ENCODE measurements at regions not wholly inside any gene's neighbourhood (a gene's known extent, or its start where the extent isn't known, plus 50 kb on each side); places are given as distances from the start of the nearest gene placed in this dataset.

- no peak overlapping the region for H3K27ac ChIP-seq (ENCODE audit: low read length)
- H3K4me1 ChIP-seq (ENCODE audit: control insufficient read depth in 1 of 2, extremely low read depth in 1 of 2, insufficient read depth in 2 of 2, low read length in 2 of 2), result no peaks in the 10 kb centered on the region
- H3K27me3 ChIP-seq (replicated peaks in 1 of 2; ENCODE audit: control insufficient read depth in 2 of 2, extremely low read depth in 1 of 2, insufficient read depth in 2 of 2, low read length in 1 of 2), result no peaks in the 10 kb centered on the region
- H3K4me3 Mint-ChIP-seq, result no peak overlapping the region
- H3K4me1 Mint-ChIP-seq, result no peaks in the 10 kb centered on the region
- no peaks in the 10 kb centered on the region for H3K27me3 Mint-ChIP-seq
- no peak overlapping the region for H3K27ac Mint-ChIP-seq
- no CpG with 5 or more reads among the region's 2 CpGs for WGBS (ENCODE audit: insufficient coverage)
- ChIA-PET POLR2A (no interaction called here), CTCF (no interaction called here)
- H3K36me3 ChIP-seq (ENCODE audit: control insufficient read depth in 2 of 2, extremely low read depth in 1 of 2, insufficient read depth in 1 of 2, low read length in 1 of 2), result no peaks in the 10 kb centered on the region
- ATAC-seq (replicated peaks in 1 of 4) (no peak), DNase-seq (no peak)
- no peak overlapping the region for H3K4me3 ChIP-seq (ENCODE audit: control insufficient read depth in 1 of 2, extremely low read depth in 1 of 2, low read length in 1 of 2)
- no peaks in the 10 kb centered on the region for H3K36me3 Mint-ChIP-seq
- no peaks in the 10 kb centered on the region for H3K9me3 ChIP-seq
- H3K9me3 Mint-ChIP-seq, result peaks cover 0 to 4% (median 1%) of the 10 kb centered on the region in 3 donors
These were observed 317.6 kb downstream of the SPATA17 start for GRCh38 chr1:217948741-217949140.

- no peaks in the 10 kb centered on the region for H3K36me3 ChIP-seq (ENCODE audit: control insufficient read depth in 2 of 2, extremely low read depth in 1 of 2, insufficient read depth in 1 of 2, low read length in 1 of 2)
- no peaks in the 10 kb centered on the region for H3K4me1 Mint-ChIP-seq
- no peak overlapping the region for H3K27ac ChIP-seq (ENCODE audit: low read length)
- no peaks in the 10 kb centered on the region for H3K9me3 ChIP-seq
- ChIA-PET POLR2A (no interaction called here), CTCF (no interaction called here)
- peaks cover 5 to 17% (median 7%) of the 10 kb centered on the region in 3 donors for H3K9me3 Mint-ChIP-seq
- H3K4me3 Mint-ChIP-seq, result no peak overlapping the region
- no peaks in the 10 kb centered on the region for H3K4me1 ChIP-seq (ENCODE audit: control insufficient read depth in 1 of 2, extremely low read depth in 1 of 2, insufficient read depth in 2 of 2, low read length in 2 of 2)
- no peaks in the 10 kb centered on the region for H3K27me3 Mint-ChIP-seq
- ATAC-seq (replicated peaks in 1 of 4) (no peak), DNase-seq (no peak)
- H3K36me3 Mint-ChIP-seq, result no peaks in the 10 kb centered on the region
- no peaks in the 10 kb centered on the region for H3K27me3 ChIP-seq (replicated peaks in 1 of 2; ENCODE audit: control insufficient read depth in 2 of 2, extremely low read depth in 1 of 2, insufficient read depth in 2 of 2, low read length in 1 of 2)
- no CpG with 5 or more reads among the region's 2 CpGs for WGBS (ENCODE audit: insufficient coverage)
- no peak overlapping the region for H3K27ac Mint-ChIP-seq
- H3K4me3 ChIP-seq (ENCODE audit: control insufficient read depth in 1 of 2, extremely low read depth in 1 of 2, low read length in 1 of 2), result no peak overlapping the region
These were observed 322.2 kb downstream of the SPATA17 start for GRCh38 chr1:217953330-217953729.

- no peak for DNase-seq
- Histone ChIP-seq H3K4me3 (ENCODE audit: control insufficient read depth in 1 of 2, extremely low read depth in 1 of 2, low read length in 1 of 2) (no peak overlapping the region), H3K36me3 (ENCODE audit: control insufficient read depth in 2 of 2, extremely low read depth in 1 of 2, insufficient read depth in 1 of 2, low read length in 1 of 2) (no peaks in the 10 kb centered on the region), H3K27ac (ENCODE audit: low read length) (no peak overlapping the region), H3K9me3 (no peaks in the 10 kb centered on the region), H3K27me3 (replicated peaks in 1 of 2; ENCODE audit: control insufficient read depth in 2 of 2, extremely low read depth in 1 of 2, insufficient read depth in 2 of 2, low read length in 1 of 2) (no peaks in the 10 kb centered on the region), H3K4me1 (ENCODE audit: control insufficient read depth in 1 of 2, extremely low read depth in 1 of 2, insufficient read depth in 2 of 2, low read length in 2 of 2) (no peaks in the 10 kb centered on the region)
- Mint-ChIP-seq H3K4me3 (no peak overlapping the region), H3K4me1 (no peaks in the 10 kb centered on the region), H3K27ac (no peak overlapping the region), H3K27me3 (no peaks in the 10 kb centered on the region), H3K9me3 (peaks cover 5 to 17% (median 9%) of the 10 kb centered on the region in 3 donors), H3K36me3 (no peaks in the 10 kb centered on the region)
- ChIA-PET CTCF (no interaction called here), POLR2A (no interaction called here)
- ATAC-seq (replicated peaks in 1 of 4), result no peak
- no CpG with 5 or more reads among the region's 2 CpGs for WGBS (ENCODE audit: insufficient coverage)
These were observed 322.8 kb downstream of the SPATA17 start for GRCh38 chr1:217953922-217954321.

- H3K27me3 Mint-ChIP-seq, result no peaks in the 10 kb centered on the region
- DNase-seq (no peak), ATAC-seq (replicated peaks in 1 of 4) (no peak)
- no peaks in the 10 kb centered on the region for H3K36me3 Mint-ChIP-seq
- H3K4me1 ChIP-seq (ENCODE audit: control insufficient read depth in 1 of 2, extremely low read depth in 1 of 2, insufficient read depth in 2 of 2, low read length in 2 of 2), result no peaks in the 10 kb centered on the region
- H3K27ac ChIP-seq (ENCODE audit: low read length), result no peak overlapping the region
- H3K4me3 ChIP-seq (ENCODE audit: control insufficient read depth in 1 of 2, extremely low read depth in 1 of 2, low read length in 1 of 2), result no peak overlapping the region
- peaks cover 5 to 17% (median 9%) of the 10 kb centered on the region in 3 donors for H3K9me3 Mint-ChIP-seq
- H3K9me3 ChIP-seq, result no peaks in the 10 kb centered on the region
- no peaks in the 10 kb centered on the region for H3K4me1 Mint-ChIP-seq
- ChIA-PET CTCF (no interaction called here), POLR2A (no interaction called here)
- no peak overlapping the region for H3K27ac Mint-ChIP-seq
- no peak overlapping the region for H3K4me3 Mint-ChIP-seq
- H3K27me3 ChIP-seq (replicated peaks in 1 of 2; ENCODE audit: control insufficient read depth in 2 of 2, extremely low read depth in 1 of 2, insufficient read depth in 2 of 2, low read length in 1 of 2), result no peaks in the 10 kb centered on the region
- H3K36me3 ChIP-seq (ENCODE audit: control insufficient read depth in 2 of 2, extremely low read depth in 1 of 2, insufficient read depth in 1 of 2, low read length in 1 of 2), result no peaks in the 10 kb centered on the region
These were observed 324.6 kb downstream of the SPATA17 start for GRCh38 chr1:217955723-217956122.

- no peak overlapping the region for H3K27ac ChIP-seq (ENCODE audit: low read length)
- ChIA-PET POLR2A (no interaction called here), CTCF (no interaction called here)
- no peak overlapping the region for H3K27ac Mint-ChIP-seq
- H3K27me3 Mint-ChIP-seq, result no peaks in the 10 kb centered on the region
- H3K9me3 ChIP-seq, result no peaks in the 10 kb centered on the region
- 69% methylated on average over 5 of the region's 8 CpGs for WGBS (ENCODE audit: insufficient coverage)
- no peaks in the 10 kb centered on the region for H3K4me1 Mint-ChIP-seq
- no peak overlapping the region for H3K4me3 Mint-ChIP-seq
- no peak overlapping the region for H3K4me3 ChIP-seq (ENCODE audit: control insufficient read depth in 1 of 2, extremely low read depth in 1 of 2, low read length in 1 of 2)
- no peaks in the 10 kb centered on the region for H3K27me3 ChIP-seq (replicated peaks in 1 of 2; ENCODE audit: control insufficient read depth in 2 of 2, extremely low read depth in 1 of 2, insufficient read depth in 2 of 2, low read length in 1 of 2)
- H3K9me3 Mint-ChIP-seq, result peaks cover 1 to 14% (median 4%) of the 10 kb centered on the region in 3 donors
- peak in 1 of 4 experiments; percentile 10 for ATAC-seq (replicated peaks in 1 of 4)
- no peaks in the 10 kb centered on the region for H3K36me3 ChIP-seq (ENCODE audit: control insufficient read depth in 2 of 2, extremely low read depth in 1 of 2, insufficient read depth in 1 of 2, low read length in 1 of 2)
- no peaks in the 10 kb centered on the region for H3K36me3 Mint-ChIP-seq
- no peak for DNase-seq
- no peaks in the 10 kb centered on the region for H3K4me1 ChIP-seq (ENCODE audit: control insufficient read depth in 1 of 2, extremely low read depth in 1 of 2, insufficient read depth in 2 of 2, low read length in 2 of 2)
These were observed 319.8 kb upstream of the RRP15 start for GRCh38 chr1:217965156-217965786.

- H3K36me3 ChIP-seq (ENCODE audit: control insufficient read depth in 2 of 2, extremely low read depth in 1 of 2, insufficient read depth in 1 of 2, low read length in 1 of 2), result no peaks in the 10 kb centered on the region
- no peak overlapping the region for H3K27ac ChIP-seq (ENCODE audit: low read length)
- CTCF ChIA-PET, result no interaction called here
- H3K27ac Mint-ChIP-seq, result no peak overlapping the region
- no peaks in the 10 kb centered on the region for H3K9me3 ChIP-seq
- no peak overlapping the region for H3K4me3 ChIP-seq (ENCODE audit: control insufficient read depth in 1 of 2, extremely low read depth in 1 of 2, low read length in 1 of 2)
- ATAC-seq (replicated peaks in 1 of 4) (peak in 1 of 4 experiments; percentile 9), DNase-seq (no peak)
- no peaks in the 10 kb centered on the region for H3K4me1 Mint-ChIP-seq
- H3K9me3 Mint-ChIP-seq, result peaks cover 0 to 12% (median 10%) of the 10 kb centered on the region in 3 donors
- POLR2A ChIA-PET, result no interaction called here
- no peaks in the 10 kb centered on the region for H3K36me3 Mint-ChIP-seq
- H3K27me3 Mint-ChIP-seq, result no peaks in the 10 kb centered on the region
- H3K4me3 Mint-ChIP-seq, result no peak overlapping the region
- 80% methylated on average over 7 of the region's 7 CpGs for WGBS (ENCODE audit: insufficient coverage)
- no peaks in the 10 kb centered on the region for H3K27me3 ChIP-seq (replicated peaks in 1 of 2; ENCODE audit: control insufficient read depth in 2 of 2, extremely low read depth in 1 of 2, insufficient read depth in 2 of 2, low read length in 1 of 2)
- H3K4me1 ChIP-seq (ENCODE audit: control insufficient read depth in 1 of 2, extremely low read depth in 1 of 2, insufficient read depth in 2 of 2, low read length in 2 of 2), result no peaks in the 10 kb centered on the region
These were observed 317.0 kb upstream of the RRP15 start for GRCh38 chr1:217968085-217968484.

- Histone ChIP-seq H3K27ac (ENCODE audit: low read length) (no peak overlapping the region), H3K4me3 (ENCODE audit: control insufficient read depth in 1 of 2, extremely low read depth in 1 of 2, low read length in 1 of 2) (no peak overlapping the region), H3K36me3 (ENCODE audit: control insufficient read depth in 2 of 2, extremely low read depth in 1 of 2, insufficient read depth in 1 of 2, low read length in 1 of 2) (no peaks in the 10 kb centered on the region), H3K27me3 (replicated peaks in 1 of 2; ENCODE audit: control insufficient read depth in 2 of 2, extremely low read depth in 1 of 2, insufficient read depth in 2 of 2, low read length in 1 of 2) (no peaks in the 10 kb centered on the region), H3K9me3 (no peaks in the 10 kb centered on the region), H3K4me1 (ENCODE audit: control insufficient read depth in 1 of 2, extremely low read depth in 1 of 2, insufficient read depth in 2 of 2, low read length in 2 of 2) (no peaks in the 10 kb centered on the region)
- Mint-ChIP-seq H3K27ac (no peak overlapping the region), H3K4me3 (no peak overlapping the region), H3K27me3 (no peaks in the 10 kb centered on the region), H3K4me1 (no peaks in the 10 kb centered on the region), H3K36me3 (no peaks in the 10 kb centered on the region), H3K9me3 (peaks cover 0 to 10% (median 5%) of the 10 kb centered on the region in 3 donors)
- 61% methylated on average over 4 of the region's 8 CpGs for WGBS (ENCODE audit: insufficient coverage)
- ChIA-PET CTCF (no interaction called here), POLR2A (interaction anchor here in 1 of 2 donors (0.6 kb wide), 1 partner anchor 101 kb away, joined by 3 read pairs; no protein-coding TSS in a partner anchor)
- no peak for DNase-seq
- ATAC-seq (replicated peaks in 1 of 4), result no peak
These were observed 315.7 kb upstream of the RRP15 start for GRCh38 chr1:217969428-217969827.
